Urinary bladder (tissue), 3 donors: ENCODE measurements at regions not wholly inside any gene's neighbourhood (a gene's known extent, or its start where the extent isn't known, plus 50 kb on each side); places are given as distances from the start of the nearest gene placed in this dataset.

ENCODE experiments used
- DNase-seq: peaks from one replicate; pipeline ENCODE4 v3.0.0-alpha.2; 2015; ENCODE audit errors: extremely low spot score
- H3K27ac ChIP-seq: one replicate; pipeline ENCODE4 v1.5.1; 2013; ENCODE audit warnings: low read depth, mild to moderate bottlenecking, moderate library complexity
- H3K36me3 ChIP-seq: one replicate; pipeline ENCODE4 v1.6.1; 2013; ENCODE audit warnings: mild to moderate bottlenecking, moderate library complexity; ENCODE audit not compliant: insufficient read depth
- H3K4me1 ChIP-seq: one replicate; pipeline ENCODE4 v1.6.1; 2013; ENCODE audit warnings: mild to moderate bottlenecking, moderate library complexity; ENCODE audit not compliant: insufficient read depth
- H3K4me3 ChIP-seq: one replicate; pipeline ENCODE4 v1.5.1; 2013; ENCODE audit warnings: low read depth, low read length
- WGBS: extraction: QIAGEN DNeasy Blood & Tissue Kit; methylation state at CpG from one replicate; pipeline ENCODE4 v1.1.7; 2013; 5-methylcytosine and 5-hydroxymethylcytosine counted together
- donor health status: healthy with polysubstance abuse.
- donor health status: healthy.

- no peak for DNase-seq
- no peaks in the 10 kb centered on the region for H3K36me3 ChIP-seq
- WGBS = 54% methylated on average over 2 of the region's 2 CpGs
- H3K4me3 ChIP-seq = no peak overlapping the region
- H3K4me1 ChIP-seq = no peaks in the 10 kb centered on the region
- no peak overlapping the region for H3K27ac ChIP-seq
Observed at GRCh38 chr9:81150016-81150625, 539.2 kb downstream of the TLE1 start.

DNA sequence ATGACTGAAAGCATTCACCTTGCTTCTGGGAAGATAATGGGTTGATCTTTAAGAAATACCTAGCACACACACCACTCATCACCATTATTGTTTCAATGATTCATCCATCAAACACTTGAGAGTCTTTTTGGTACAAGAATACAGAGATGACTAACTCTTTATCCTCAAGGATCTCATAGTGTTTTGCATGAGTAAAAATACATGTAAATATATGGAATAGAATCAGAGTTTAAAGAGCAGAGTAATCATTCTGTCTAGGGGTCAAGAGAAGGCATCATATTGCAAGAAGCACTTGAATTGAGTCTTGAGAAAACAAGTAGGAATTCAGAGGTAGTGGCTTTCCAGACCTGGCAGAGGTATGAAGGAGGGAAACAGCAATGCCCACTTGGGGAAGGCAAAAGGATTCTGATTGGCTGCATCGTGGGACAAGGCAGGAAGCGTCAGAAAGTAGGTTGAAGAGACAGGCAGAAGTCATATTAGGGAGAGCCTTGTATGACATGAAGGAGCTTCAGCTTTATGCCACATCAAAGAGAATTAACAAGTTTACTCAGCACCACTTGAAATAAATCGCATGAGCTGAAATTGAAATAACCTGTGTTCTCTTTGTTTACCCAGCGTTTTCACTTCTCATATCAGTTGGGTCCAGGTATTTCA, 542.5 kb downstream of the TLE1 start:
- H3K4me1 ChIP-seq = no peaks in the 10 kb centered on the region
- WGBS = 90% methylated on average over 4 of the region's 4 CpGs
- H3K4me3 ChIP-seq = no peak overlapping the region
- H3K27ac ChIP-seq = no peak overlapping the region
- H3K36me3 ChIP-seq = no peaks in the 10 kb centered on the region
- no peak for DNase-seq

DNA sequence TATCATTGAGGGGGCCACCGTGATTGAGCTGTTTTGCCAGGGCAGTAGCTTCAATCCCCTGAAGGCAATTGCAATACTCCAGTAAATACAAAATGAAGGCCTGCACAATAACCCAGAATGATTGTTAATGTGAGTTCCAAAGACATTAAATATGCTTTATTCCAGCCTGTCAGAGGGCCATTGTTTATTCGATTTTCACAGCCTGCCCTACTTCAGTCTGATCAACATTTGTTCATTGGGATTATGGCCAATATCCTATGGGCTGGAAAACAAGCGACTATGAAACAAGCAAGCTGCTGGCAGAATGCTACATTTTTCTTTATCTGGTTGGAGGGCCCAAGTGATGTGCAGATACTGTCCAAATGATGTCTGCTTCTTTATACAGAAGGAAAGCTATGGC, 543.1 kb downstream of the TLE1 start:
- no peak for DNase-seq
- H3K36me3 ChIP-seq = no peaks in the 10 kb centered on the region
- H3K27ac ChIP-seq = no peak overlapping the region
- no peak overlapping the region for H3K4me3 ChIP-seq
- WGBS = 42% methylated on average over 3 of the region's 3 CpGs
- H3K4me1 ChIP-seq = no peaks in the 10 kb centered on the region

GRCh38 chr9:81145331-81145963, 543.9 kb downstream of the TLE1 start:
- no peak overlapping the region for H3K4me3 ChIP-seq
- DNase-seq = no peak
- H3K4me1 ChIP-seq = no peaks in the 10 kb centered on the region
- WGBS = 83% methylated on average over 10 of the region's 10 CpGs
- no peaks in the 10 kb centered on the region for H3K36me3 ChIP-seq
- H3K27ac ChIP-seq = no peak overlapping the region

DNA sequence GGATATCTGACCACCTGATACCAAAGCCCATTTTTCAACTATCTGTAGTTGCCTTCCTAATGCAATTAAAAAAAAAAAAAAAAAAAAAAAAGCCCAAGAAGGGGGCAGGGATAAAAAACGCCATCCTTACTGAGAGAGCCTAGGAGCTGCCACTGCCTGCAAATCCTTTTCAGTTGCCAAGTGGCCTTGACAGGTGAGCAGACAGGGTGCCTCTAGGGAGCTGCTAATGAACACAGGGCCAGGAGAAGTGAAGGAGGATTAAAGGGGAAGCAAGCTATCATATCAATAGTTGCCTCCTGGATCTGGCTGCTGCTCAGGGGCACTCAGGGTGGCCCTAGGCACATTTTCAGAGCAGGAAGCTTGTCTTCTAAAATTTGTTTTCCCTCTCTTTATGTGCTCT, 547.4 kb downstream of the TLE1 start:
- 70% methylated on average over 1 of the region's 1 CpG for WGBS
- H3K4me1 ChIP-seq = no peaks in the 10 kb centered on the region
- no peak overlapping the region for H3K4me3 ChIP-seq
- no peak overlapping the region for H3K27ac ChIP-seq
- no peak for DNase-seq
- H3K36me3 ChIP-seq = no peaks in the 10 kb centered on the region

DNA sequence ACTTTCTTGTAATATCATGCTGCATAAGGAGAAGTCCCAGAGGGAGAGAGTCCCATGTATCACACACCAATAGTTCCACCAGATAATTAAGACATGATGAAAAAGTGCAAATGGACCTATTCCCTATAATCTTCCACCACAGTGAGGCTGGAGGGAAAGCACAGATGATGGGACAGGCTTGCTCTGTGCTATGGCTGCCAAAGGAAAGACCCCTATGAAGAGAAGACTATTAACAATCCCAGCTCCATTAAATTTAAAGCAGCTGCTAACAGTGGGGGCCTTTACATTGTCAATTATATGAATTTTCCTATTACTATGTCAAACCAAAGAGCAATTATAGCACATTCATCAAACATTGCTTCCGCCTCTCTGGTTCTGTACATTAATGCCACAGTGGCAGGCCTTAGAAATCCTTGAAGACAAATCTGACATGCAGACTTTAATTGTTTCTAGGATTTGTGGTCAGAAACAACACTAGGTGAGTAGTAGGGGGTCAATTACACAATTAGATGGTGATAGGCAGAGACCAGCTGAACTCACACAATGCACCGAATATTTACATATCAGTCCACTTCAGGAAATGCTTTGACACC, 551.3 kb downstream of the TLE1 start:
- WGBS = 94% methylated on average over 2 of the region's 2 CpGs
- no peak overlapping the region for H3K4me3 ChIP-seq
- no peak overlapping the region for H3K27ac ChIP-seq
- H3K4me1 ChIP-seq = no peaks in the 10 kb centered on the region
- H3K36me3 ChIP-seq = no peaks in the 10 kb centered on the region
- no peak for DNase-seq

- WGBS = 87% methylated on average over 1 of the region's 1 CpG
- Histone ChIP-seq H3K27ac (no peak overlapping the region), H3K4me3 (no peak overlapping the region), H3K36me3 (no peaks in the 10 kb centered on the region), H3K4me1 (peaks cover 1% of the 10 kb centered on the region)
- no peak for DNase-seq
Observed at GRCh38 chr9:81132796-81133195, 556.6 kb downstream of the TLE1 start.

DNA sequence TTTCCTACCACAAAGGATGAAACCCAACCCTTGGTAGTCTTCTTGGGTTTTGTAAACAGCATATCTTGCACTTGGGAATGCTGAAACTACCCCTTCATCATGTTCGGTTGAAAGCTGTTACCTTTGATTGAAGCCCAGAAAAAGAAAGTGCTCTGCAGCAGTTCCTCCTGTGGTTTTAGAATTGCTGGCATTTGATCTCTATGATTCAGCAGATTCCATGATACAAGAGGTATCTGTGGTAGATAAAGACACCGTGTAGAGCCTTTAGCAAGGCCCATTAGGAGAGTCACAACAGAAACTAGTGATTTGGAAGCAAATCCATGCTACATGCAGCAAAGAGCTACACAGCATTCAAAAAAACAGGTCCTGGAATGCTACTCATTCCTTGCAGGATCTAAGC, 557.0 kb downstream of the TLE1 start:
- Histone ChIP-seq H3K36me3 (no peaks in the 10 kb centered on the region), H3K4me1 (peaks cover 1% of the 10 kb centered on the region), H3K4me3 (no peak overlapping the region), H3K27ac (no peak overlapping the region)
- WGBS = 45% methylated on average over 2 of the region's 2 CpGs
- DNase-seq = no peak

DNA sequence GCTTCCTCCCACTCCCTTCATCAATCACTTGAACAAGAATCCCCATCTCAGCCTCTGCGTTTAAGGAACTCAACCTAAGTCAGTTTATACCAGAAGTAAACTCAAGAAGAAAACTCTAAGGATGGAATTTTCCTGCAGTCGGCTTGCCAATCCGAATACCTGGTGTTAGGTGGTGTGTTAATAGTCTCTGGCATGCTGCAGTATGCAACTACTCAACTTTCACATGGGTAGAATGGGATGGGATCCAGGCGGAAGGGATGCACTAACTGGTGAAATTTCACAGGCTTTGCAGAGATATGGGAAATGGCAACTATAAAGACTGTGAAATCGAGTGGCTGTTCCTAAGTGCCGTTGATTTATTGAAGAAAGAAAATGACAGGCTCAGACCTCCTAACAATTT, 560.6 kb downstream of the TLE1 start:
- Histone ChIP-seq H3K4me1 (peaks cover 1% of the 10 kb centered on the region), H3K4me3 (no peak overlapping the region), H3K27ac (no peak overlapping the region), H3K36me3 (no peaks in the 10 kb centered on the region)
- WGBS = 69% methylated on average over 6 of the region's 6 CpGs
- DNase-seq = no peak

- Histone ChIP-seq H3K36me3 (no peaks in the 10 kb centered on the region), H3K4me3 (no peak overlapping the region), H3K4me1 (no peaks in the 10 kb centered on the region), H3K27ac (no peak overlapping the region)
- DNase-seq = no peak
- WGBS = 60% methylated on average over 3 of the region's 3 CpGs
Observed at GRCh38 chr9:81125446-81126092, 563.8 kb downstream of the TLE1 start.

DNA sequence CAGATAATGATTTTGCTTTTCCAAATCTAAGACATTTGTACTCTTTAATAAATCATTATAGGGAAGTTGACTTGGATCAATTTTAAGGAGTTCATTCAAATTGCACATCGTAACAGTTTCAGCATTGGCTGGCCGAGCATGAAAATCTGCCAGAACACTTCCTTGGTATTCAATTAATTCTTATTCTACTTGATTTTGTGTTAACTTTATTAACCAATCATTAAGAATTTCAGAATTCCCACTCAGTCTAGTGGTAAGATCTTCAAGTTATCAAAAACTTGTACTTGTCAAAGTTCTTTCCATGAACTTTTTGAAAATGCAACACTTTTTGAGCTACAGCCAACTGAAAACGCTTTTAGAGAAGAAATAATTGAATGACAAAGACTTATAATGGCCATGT, 565.8 kb downstream of the TLE1 start:
- DNase-seq = no peak
- Histone ChIP-seq H3K4me1 (no peaks in the 10 kb centered on the region), H3K27ac (no peak overlapping the region), H3K4me3 (no peak overlapping the region), H3K36me3 (no peaks in the 10 kb centered on the region)
- WGBS = 81% methylated on average over 3 of the region's 3 CpGs

DNA sequence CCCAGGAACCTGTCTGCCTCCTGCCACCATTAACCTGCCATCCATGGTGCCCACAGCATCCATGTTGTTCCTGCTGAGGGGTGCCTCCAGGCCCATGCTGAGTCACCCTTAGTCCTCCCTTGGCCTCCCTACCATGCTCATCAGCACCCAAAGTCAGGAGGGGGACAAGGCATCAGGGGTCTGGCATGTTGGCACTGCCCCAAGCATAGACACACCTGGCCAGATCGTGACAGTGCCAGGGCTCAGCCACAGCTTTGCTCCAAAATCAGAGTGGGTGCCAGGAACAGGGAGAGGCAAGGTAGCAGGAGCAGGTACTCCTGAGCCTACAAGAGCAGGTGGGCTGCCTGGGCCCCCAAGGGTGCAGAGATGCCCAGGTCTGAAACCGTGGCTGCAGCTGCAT, 566.6 kb downstream of the TLE1 start:
- DNase-seq = no peak
- 92% methylated on average over 2 of the region's 2 CpGs for whole genome bisulfite sequencing

DNA sequence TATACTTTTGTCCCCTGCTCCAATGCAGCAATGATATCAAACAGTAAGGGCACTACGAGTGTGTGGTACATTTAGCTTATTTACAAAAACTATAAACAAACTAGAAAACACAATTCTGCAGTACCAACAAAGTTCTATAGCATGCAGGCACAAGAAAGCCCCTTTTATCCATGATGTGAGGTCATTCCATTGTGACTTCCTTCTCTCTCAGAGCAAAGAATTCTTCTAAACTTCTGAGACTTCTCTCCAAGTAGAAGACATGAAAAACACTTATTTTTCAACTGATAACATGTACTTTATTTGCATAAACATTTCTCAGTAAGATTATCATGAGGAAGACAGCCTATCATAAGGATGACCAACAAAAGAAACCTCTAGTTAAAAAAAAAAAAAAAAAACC, 569.8 kb downstream of the TLE1 start:
- no peak for DNase-seq
- H3K36me3 ChIP-seq = no peaks in the 10 kb centered on the region
- H3K4me1 ChIP-seq = no peaks in the 10 kb centered on the region
- no peak overlapping the region for H3K27ac ChIP-seq
- 93% methylated on average over 1 of the region's 1 CpG for WGBS
- no peak overlapping the region for H3K4me3 ChIP-seq

More for the DNA sequence above, 566.6 kb downstream of the TLE1 start:
- Histone ChIP-seq H3K36me3 (no peaks in the 10 kb centered on the region), H3K27ac (no peak overlapping the region), H3K4me1 (no peaks in the 10 kb centered on the region), H3K4me3 (no peak overlapping the region)

DNA sequence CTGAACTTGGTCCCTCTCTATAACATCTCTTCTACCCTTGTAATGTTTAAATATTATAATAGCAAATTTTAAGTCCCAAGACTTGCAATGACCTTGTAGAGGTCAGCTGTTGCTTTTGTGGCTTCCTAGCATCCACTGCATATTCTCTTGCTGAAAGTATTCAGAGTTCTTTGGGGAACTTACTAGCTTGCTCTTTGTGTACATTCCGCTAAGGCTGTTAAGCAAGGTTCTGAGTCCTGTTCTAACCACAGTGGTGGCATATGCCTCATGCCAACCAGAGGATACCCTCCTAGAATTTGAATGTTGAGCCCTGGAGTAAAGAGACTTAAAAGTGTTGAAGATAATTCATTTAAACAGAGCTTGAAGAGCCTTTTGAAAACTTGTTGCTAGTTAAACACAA, 570.9 kb downstream of the TLE1 start:
- DNase-seq = no peak
- Histone ChIP-seq H3K4me3 (no peak overlapping the region), H3K36me3 (no peaks in the 10 kb centered on the region), H3K4me1 (no peaks in the 10 kb centered on the region), H3K27ac (no peak overlapping the region)
- WGBS = 97% methylated on average over 1 of the region's 1 CpG
